ENCODE measurements at regions not wholly inside any gene's neighbourhood (a gene's known extent, or its start where the extent isn't known, plus 50 kb on each side); places are given as distances from the start of the nearest gene placed in this dataset.

DNA sequence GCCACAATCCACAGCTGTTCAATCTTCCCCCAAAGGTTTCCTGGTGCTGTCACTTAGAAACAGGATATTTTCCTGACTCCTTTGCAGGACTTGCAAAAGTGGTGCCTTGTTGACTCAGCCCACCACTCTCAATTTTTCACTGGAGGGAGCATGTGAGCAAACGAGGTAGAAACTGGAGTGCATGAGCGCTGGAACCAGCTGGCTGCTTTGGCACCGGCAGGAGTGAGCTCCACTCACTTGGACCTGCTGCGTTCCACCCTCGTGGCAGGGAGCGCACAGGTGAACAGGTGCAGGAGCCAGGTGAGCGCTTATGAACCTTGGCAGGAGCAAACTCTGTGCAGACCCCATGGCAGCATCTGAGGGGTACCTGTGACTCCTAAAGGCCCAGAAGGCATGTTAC, 364.1 kb upstream of the RORB start:
- POLR2A ChIA-PET (ENCODE audit: unreplicated experiment): no interaction called here
- in situ Hi-C loops (cut with MboI; ENCODE audit: low sequenced_read_pairs) (no loop called here), intact Hi-C loops (cut with micrococcal nuclease) (no loop called here)

More for the DNA sequence above, 364.1 kb upstream of the RORB start:
- no peak overlapping the region for H2BK15ac ChIP-seq (ENCODE audit: low read depth, low read length)
- H3K27me3 ChIP-seq (ENCODE audit: control insufficient read depth, insufficient read depth, low read length): no peaks in the 10 kb centered on the region
- H3K27ac ChIP-seq (ENCODE audit: insufficient read depth, low read length): no peak overlapping the region
- H4K8ac ChIP-seq (ENCODE audit: low read depth in 2 of 2, low read length in 2 of 2): no peak overlapping the region
- 70% methylated on average over 4 of the region's 7 CpGs; no CpG with 5 or more reads in 1 of the 2 experiments for WGBS, 2 experiments (ENCODE audit: extremely low coverage in 2 of 2, insufficient read length in 1 of 2)
- no peak overlapping the region for H3K4ac ChIP-seq (ENCODE audit: low read depth, low read length)
- H2AK9ac ChIP-seq (replicated peaks; ENCODE audit: low read depth, low read length, poor library complexity): no peak overlapping the region
- H3K56ac ChIP-seq (ENCODE audit: extremely low read depth, insufficient read depth, low read length): no peak overlapping the region
- no peak overlapping the region for H3K18ac ChIP-seq (ENCODE audit: low read depth, low read length)
- no peaks in the 10 kb centered on the region for H3K79me1 ChIP-seq (ENCODE audit: low read depth in 1 of 2, low read length in 2 of 2)
- no peak overlapping the region for H4K5ac ChIP-seq (ENCODE audit: low read depth, low read length)
- no peak overlapping the region for H2BK20ac ChIP-seq (ENCODE audit: low read depth, low read length)
- H3K14ac ChIP-seq (replicated peaks; ENCODE audit: low read depth, low read length): no peak overlapping the region
- no peaks in the 10 kb centered on the region for H3K9me1 ChIP-seq (ENCODE audit: insufficient read depth, low read length)
- TF ChIP-seq FOS (IDR thresholded peaks at IDR 0.05; ENCODE audit: low read depth, low read length): no peak
- no peak for TF ChIP-seq NFE2L2 (IDR thresholded peaks at IDR 0.05; ENCODE audit: low read depth, low read length)
- TF ChIP-seq RAD21 (IDR thresholded peaks at IDR 0.05; ENCODE audit: low read length): no peak
- TF ChIP-seq CEBPB (IDR thresholded peaks at IDR 0.05; ENCODE audit: low read depth, low read length): no peak
- no peak for TF ChIP-seq RFX5 (IDR thresholded peaks at IDR 0.05; ENCODE audit: low read depth, low read length)
- no peak for TF ChIP-seq MAZ (IDR thresholded peaks at IDR 0.05; ENCODE audit: borderline replicate concordance, low read depth, low read length)
- TF ChIP-seq BHLHE40 (IDR thresholded peaks at IDR 0.05; ENCODE audit: low read depth, low read length): no peak
- no peak for TF ChIP-seq POLR2A (IDR thresholded peaks at IDR 0.05; ENCODE audit: low read depth, low read length)
- TF ChIP-seq MAFK (IDR thresholded peaks at IDR 0.05; ENCODE audit: low read depth, low read length): no peak
- TF ChIP-seq, protein P1, sequence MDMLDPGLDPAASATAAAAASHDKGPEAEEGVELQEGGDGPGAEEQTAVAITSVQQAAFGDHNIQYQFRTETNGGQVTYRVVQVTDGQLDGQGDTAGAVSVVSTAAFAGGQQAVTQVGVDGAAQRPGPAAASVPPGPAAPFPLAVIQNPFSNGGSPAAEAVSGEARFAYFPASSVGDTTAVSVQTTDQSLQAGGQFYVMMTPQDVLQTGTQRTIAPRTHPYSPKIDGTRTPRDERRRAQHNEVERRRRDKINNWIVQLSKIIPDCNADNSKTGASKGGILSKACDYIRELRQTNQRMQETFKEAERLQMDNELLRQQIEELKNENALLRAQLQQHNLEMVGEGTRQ (IDR thresholded peaks at IDR 0.05; ENCODE audit: low read depth, low read length): no peak
- peaks cover 5% of the 10 kb centered on the region for H3K9me3 ChIP-seq (ENCODE audit: control insufficient read depth, insufficient read depth, low read length)
- no peak overlapping the region for H3K4me3 ChIP-seq (ENCODE audit: insufficient read depth, low read depth, low read length)
- dilution Hi-C loops (cut with HindIII; ENCODE audit: low sequenced_read_pairs, unreplicated experiment): no loop called here
- BruUV-seq (replicated peaks): no TSS peak
- ATAC-seq (ENCODE audit: low read depth) (no peak), DNase-seq (no peak)
- H3K36me3 ChIP-seq (ENCODE audit: control insufficient read depth, insufficient read depth, low read length): no peaks in the 10 kb centered on the region
- H4K91ac ChIP-seq (ENCODE audit: insufficient read depth, low read depth, low read length): no peak overlapping the region
- no peaks in the 10 kb centered on the region for H4K20me1 ChIP-seq (ENCODE audit: insufficient read depth, low read length)
- CTCF ChIA-PET: interaction anchor here (0.7 kb wide), 1 partner anchor 489 kb away, joined by 3 read pairs; no protein-coding TSS in a partner anchor
- H2BK5ac ChIP-seq (ENCODE audit: low read depth, low read length, poor library complexity, severe bottlenecking): no peak overlapping the region
- no peaks in the 10 kb centered on the region for H3K4me1 ChIP-seq (ENCODE audit: control insufficient read depth, insufficient read depth, low read length)
- H2BK120ac ChIP-seq (ENCODE audit: low read depth, low read length): no peak overlapping the region
- no peak overlapping the region for H3K4me2 ChIP-seq (ENCODE audit: low read depth, low read length)
- no peak overlapping the region for H2AK5ac ChIP-seq (ENCODE audit: low read depth, low read length)
- no peak overlapping the region for H2AFZ ChIP-seq (replicated peaks; ENCODE audit: low read length, poor library complexity)
- no peak overlapping the region for H3K23ac ChIP-seq (ENCODE audit: low read depth, low read length)
- no peak overlapping the region for H3K9ac ChIP-seq (ENCODE audit: low read depth, low read length)

Measured in IMR-90 (cell line).